SK-N-SH treated with all-trans-retinoic acid at 6 μM for 48 hours (cell line): ENCODE measurements at regions not wholly inside any gene's neighbourhood (a gene's known extent, or its start where the extent isn't known, plus 50 kb on each side); places are given as distances from the start of the nearest gene placed in this dataset.

ENCODE experiments used
- ATAC-seq: fragments of 200-7000 bp; cut with Tn5 transposase; 3 replicates; pipeline ENCODE4 v1.9.1; 2020; ENCODE audit warnings: mild to moderate bottlenecking, moderate library complexity
- ARNTL ChIP-seq: fragments of 450-650 bp; formaldehyde crosslinking; IDR thresholded peaks from 2 replicates; pipeline ENCODE4 v1.5.0; 2020; ENCODE audit warnings: low read depth, mild to moderate bottlenecking, moderate library complexity, borderline replicate concordance
- BACH2 ChIP-seq: fragments of 250-450 bp; sonication (Bioruptor Pico); IDR thresholded peaks from 2 replicates; pipeline ENCODE4 v1.9.0; 2021; ENCODE audit warnings: mild to moderate bottlenecking, borderline replicate concordance
- CSDC2 ChIP-seq: fragments of 250-450 bp; sonication (Bioruptor Pico); IDR thresholded peaks from 2 replicates; pipeline ENCODE4 v1.5.0; 2020; ENCODE audit warnings: mild to moderate bottlenecking, moderate library complexity
- CSRNP3 ChIP-seq: fragments of 250-450 bp; sonication (Bioruptor Pico); IDR thresholded peaks from 2 replicates; pipeline ENCODE4 v1.5.1; 2021; ENCODE audit warnings: mild to moderate bottlenecking, moderate library complexity
- ESRRG ChIP-seq: fragments of 250-450 bp; sonication (Bioruptor Pico); IDR thresholded peaks from 2 replicates; pipeline ENCODE4 v1.6.1; 2021; ENCODE audit warnings: mild to moderate bottlenecking
- GLIS3 ChIP-seq: fragments of 250-450 bp; sonication (Bioruptor Pico); IDR thresholded peaks from 2 replicates; pipeline ENCODE4 v1.5.0; 2020; ENCODE audit warnings: mild to moderate bottlenecking, moderate library complexity
- ISL1 ChIP-seq: fragments of 250-450 bp; sonication (Bioruptor Pico); IDR thresholded peaks from 2 replicates; pipeline ENCODE4 v2.1.2; 2022; ENCODE audit warnings: mild to moderate bottlenecking, moderate library complexity
- OSR1 ChIP-seq: fragments of 250-450 bp; sonication (Bioruptor Pico); IDR thresholded peaks from 2 replicates; pipeline ENCODE4 v1.8.0; 2022; ENCODE audit warnings: moderate library complexity, mild to moderate bottlenecking, inconsistent platforms
- PATZ1 ChIP-seq: fragments of 250-450 bp; sonication (Bioruptor Pico); IDR thresholded peaks from 2 replicates; pipeline ENCODE4 v1.8.0; 2020; ENCODE audit warnings: mild to moderate bottlenecking, moderate library complexity, borderline replicate concordance
- POU6F1 ChIP-seq: fragments of 250-450 bp; sonication (Bioruptor Pico); IDR thresholded peaks from 2 replicates; pipeline ENCODE4 v1.8.0; 2021; ENCODE audit warnings: low read depth, mild to moderate bottlenecking, moderate library complexity, borderline replicate concordance
- RARB ChIP-seq: fragments of 250-450 bp; sonication (Bioruptor Pico); IDR thresholded peaks from 2 replicates; pipeline ENCODE4 v1.8.0; 2021; ENCODE audit warnings: mild to moderate bottlenecking, moderate library complexity
- SNAI2 ChIP-seq: fragments of 250-450 bp; sonication (Bioruptor Pico); IDR thresholded peaks from 2 replicates; pipeline ENCODE4 v1.5.0; 2020; ENCODE audit warnings: mild to moderate bottlenecking, moderate library complexity
- TCF4 ChIP-seq: fragments of 250-450 bp; sonication (Bioruptor Pico); IDR thresholded peaks from 2 replicates; pipeline ENCODE4 v1.8.0; 2021; ENCODE audit warnings: mild to moderate bottlenecking, moderate library complexity, borderline replicate concordance
- TOX ChIP-seq: fragments of 250-450 bp; sonication (Bioruptor Pico); IDR thresholded peaks from 2 replicates; pipeline ENCODE4 v1.8.0; 2021; ENCODE audit warnings: mild to moderate bottlenecking, moderate library complexity, borderline replicate concordance
- TSHZ2 ChIP-seq: fragments of 250-450 bp; sonication (Bioruptor Pico); IDR thresholded peaks from 2 replicates; pipeline ENCODE4 v1.5.0; 2020; ENCODE audit warnings: mild to moderate bottlenecking, moderate library complexity
- ZC3H10 ChIP-seq: fragments of 250-450 bp; sonication (Bioruptor Pico); IDR thresholded peaks from 2 replicates; pipeline ENCODE4 v1.5.1; 2021; ENCODE audit warnings: mild to moderate bottlenecking, moderate library complexity
- ZFP30 ChIP-seq: fragments of 450-650 bp; formaldehyde crosslinking; IDR thresholded peaks from 2 replicates; pipeline ENCODE4 v1.5.0; 2022; ENCODE audit warnings: mild to moderate bottlenecking, moderate library complexity
- ZNF565 ChIP-seq: fragments of 450-650 bp; formaldehyde crosslinking; conservative IDR thresholded peaks from 2 replicates; pipeline ENCODE4 v1.5.0; 2020; ENCODE audit warnings: low read depth, mild to moderate bottlenecking, moderate library complexity
- ZNF70 ChIP-seq: fragments of 450-650 bp; formaldehyde crosslinking; IDR thresholded peaks from 2 replicates; pipeline ENCODE4 v1.5.0; 2020; ENCODE audit warnings: mild to moderate bottlenecking, moderate library complexity
- ZNF8 ChIP-seq: fragments of 450-650 bp; formaldehyde crosslinking; IDR thresholded peaks from 2 replicates; pipeline ENCODE4 v1.5.0; 2020; ENCODE audit warnings: mild to moderate bottlenecking, moderate library complexity
- TF ChIP-seq, protein P1 (sequence below): fragments of 250-450 bp; sonication (Bioruptor Pico); IDR thresholded peaks from 2 replicates; pipeline ENCODE4 v1.5.1; 2020; ENCODE audit warnings: low read depth, mild to moderate bottlenecking, moderate library complexity

GRCh38 chr12:47397664-47398281, 308.1 kb downstream of the RPAP3 start:
- no peak for TF ChIP-seq ESRRG (CRISPR knock-in tag)
- TF ChIP-seq ISL1 (CRISPR knock-in tag) = no peak
- no peak for TF ChIP-seq ZNF565 (CRISPR knock-in tag)
- TF ChIP-seq CSRNP3 = no peak
- TF ChIP-seq ZNF70 (CRISPR knock-in tag) = no peak
- TF ChIP-seq GLIS3 (CRISPR knock-in tag) = no peak
- TF ChIP-seq, protein P1, sequence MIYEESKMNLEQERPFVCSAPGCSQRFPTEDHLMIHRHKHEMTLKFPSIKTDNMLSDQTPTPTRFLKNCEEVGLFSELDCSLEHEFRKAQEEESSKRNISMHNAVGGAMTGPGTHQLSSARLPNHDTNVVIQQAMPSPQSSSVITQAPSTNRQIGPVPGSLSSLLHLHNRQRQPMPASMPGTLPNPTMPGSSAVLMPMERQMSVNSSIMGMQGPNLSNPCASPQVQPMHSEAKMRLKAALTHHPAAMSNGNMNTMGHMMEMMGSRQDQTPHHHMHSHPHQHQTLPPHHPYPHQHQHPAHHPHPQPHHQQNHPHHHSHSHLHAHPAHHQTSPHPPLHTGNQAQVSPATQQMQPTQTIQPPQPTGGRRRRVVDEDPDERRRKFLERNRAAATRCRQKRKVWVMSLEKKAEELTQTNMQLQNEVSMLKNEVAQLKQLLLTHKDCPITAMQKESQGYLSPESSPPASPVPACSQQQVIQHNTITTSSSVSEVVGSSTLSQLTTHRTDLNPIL (CRISPR knock-in tag) = no peak
- TF ChIP-seq RARB (CRISPR knock-in tag) = no peak
- no peak for TF ChIP-seq CSDC2 (CRISPR knock-in tag)
- no peak for TF ChIP-seq POU6F1 (CRISPR knock-in tag)
- TF ChIP-seq ZFP30 (CRISPR knock-in tag) = no peak
- TF ChIP-seq BACH2 = no peak
- no peak for TF ChIP-seq TCF4
- TF ChIP-seq ARNTL (CRISPR knock-in tag) = no peak
- TF ChIP-seq TOX (CRISPR knock-in tag) = no peak
- no peak for TF ChIP-seq ZNF8
- peak; percentile 88 for ATAC-seq

- ATAC-seq = no peak
- TF ChIP-seq, protein P1 (CRISPR knock-in tag) = no peak
- TF ChIP-seq BACH2 (no peak), CSDC2 (CRISPR knock-in tag) (no peak), OSR1 (CRISPR knock-in tag) (no peak), ZNF70 (CRISPR knock-in tag) (no peak), GLIS3 (CRISPR knock-in tag) (no peak), ZNF565 (CRISPR knock-in tag) (no peak), ZC3H10 (CRISPR knock-in tag) (no peak), ISL1 (CRISPR knock-in tag) (no peak), ARNTL (CRISPR knock-in tag) (no peak), CSRNP3 (no peak), RARB (CRISPR knock-in tag) (no peak), PATZ1 (no peak), TSHZ2 (CRISPR knock-in tag) (no peak), SNAI2 (CRISPR knock-in tag) (no peak)
- TF ChIP-seq, all 23 proteins: peak for 0
Observed at GRCh38 chr12:47396902-47397663, 308.7 kb downstream of the RPAP3 start.
